ENCODE measurements at regions not wholly inside any gene's neighbourhood (a gene's known extent, or its start where the extent isn't known, plus 50 kb on each side); places are given as distances from the start of the nearest gene placed in this dataset.

DNA sequence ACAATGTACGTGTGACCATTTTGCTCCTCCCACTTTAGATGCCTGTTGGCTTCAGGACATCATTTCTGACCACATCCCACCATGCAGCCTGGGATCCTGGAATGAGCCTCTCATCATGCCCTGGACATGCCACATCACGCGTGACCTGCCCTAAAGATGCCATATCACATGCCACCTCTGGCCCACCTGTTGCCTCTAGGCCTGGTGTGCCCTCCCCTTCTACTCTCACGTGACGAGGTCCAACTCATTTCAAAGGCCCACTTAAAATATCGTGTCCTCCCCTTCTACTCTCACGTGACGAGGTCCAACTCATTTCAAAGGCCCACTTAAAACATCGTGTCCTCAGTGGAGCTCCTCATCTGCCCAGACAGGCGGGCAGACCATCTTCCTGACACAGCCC lies 254.9 kb downstream of the TEX36 start:
- TF ChIP-seq, protein P1, sequence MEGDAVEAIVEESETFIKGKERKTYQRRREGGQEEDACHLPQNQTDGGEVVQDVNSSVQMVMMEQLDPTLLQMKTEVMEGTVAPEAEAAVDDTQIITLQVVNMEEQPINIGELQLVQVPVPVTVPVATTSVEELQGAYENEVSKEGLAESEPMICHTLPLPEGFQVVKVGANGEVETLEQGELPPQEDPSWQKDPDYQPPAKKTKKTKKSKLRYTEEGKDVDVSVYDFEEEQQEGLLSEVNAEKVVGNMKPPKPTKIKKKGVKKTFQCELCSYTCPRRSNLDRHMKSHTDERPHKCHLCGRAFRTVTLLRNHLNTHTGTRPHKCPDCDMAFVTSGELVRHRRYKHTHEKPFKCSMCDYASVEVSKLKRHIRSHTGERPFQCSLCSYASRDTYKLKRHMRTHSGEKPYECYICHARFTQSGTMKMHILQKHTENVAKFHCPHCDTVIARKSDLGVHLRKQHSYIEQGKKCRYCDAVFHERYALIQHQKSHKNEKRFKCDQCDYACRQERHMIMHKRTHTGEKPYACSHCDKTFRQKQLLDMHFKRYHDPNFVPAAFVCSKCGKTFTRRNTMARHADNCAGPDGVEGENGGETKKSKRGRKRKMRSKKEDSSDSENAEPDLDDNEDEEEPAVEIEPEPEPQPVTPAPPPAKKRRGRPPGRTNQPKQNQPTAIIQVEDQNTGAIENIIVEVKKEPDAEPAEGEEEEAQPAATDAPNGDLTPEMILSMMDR (IDR thresholded peaks at IDR 0.05; ENCODE audit: unreplicated experiment in 3 of 3), result no peak
- Mint-ChIP-seq H3K9me3 (peaks cover 10% of the 10 kb centered on the region), H3K27me3 (ENCODE audit: low read depth) (peaks cover 16% of the 10 kb centered on the region), H3K36me3 (ENCODE audit: low read depth) (peaks cover 4% of the 10 kb centered on the region), H3K4me3 (no peak overlapping the region), H3K27ac (no peak overlapping the region), H3K4me1 (no peaks in the 10 kb centered on the region)

DNA sequence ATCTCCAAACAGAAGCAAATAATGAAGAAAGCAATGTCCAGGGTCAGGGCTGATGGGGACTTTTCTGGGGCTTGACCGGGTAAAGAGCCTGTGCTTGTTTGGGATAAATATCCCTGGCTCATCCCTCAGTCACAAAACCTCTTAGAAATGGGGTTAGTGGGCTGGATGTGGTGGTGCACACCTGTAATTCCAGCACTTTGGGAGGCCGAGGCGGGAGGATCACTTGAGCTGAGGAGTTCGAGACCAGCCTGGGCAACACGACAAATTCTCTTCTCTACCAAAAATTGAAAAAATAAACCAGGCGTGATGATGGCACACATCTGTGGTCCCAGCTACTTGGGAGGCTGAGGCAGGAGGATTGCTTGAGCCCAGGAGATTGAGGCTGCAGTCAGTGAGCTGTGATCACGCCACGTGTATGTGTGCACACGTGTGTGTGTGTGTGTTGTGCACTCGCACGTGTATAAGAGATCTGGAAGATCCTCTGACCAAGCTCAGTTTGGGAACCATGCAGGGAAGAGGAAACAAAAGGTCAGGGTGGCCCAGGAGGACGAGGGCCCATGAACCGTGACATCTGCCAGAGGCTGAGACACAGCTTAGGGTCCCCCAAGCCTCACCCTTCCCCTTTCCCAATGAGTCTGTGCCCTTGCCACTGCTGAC lies 258.6 kb downstream of the TEX36 start:
- H3K27ac Mint-ChIP-seq, result no peak overlapping the region
- H3K36me3 Mint-ChIP-seq (ENCODE audit: low read depth), result no peaks in the 10 kb centered on the region
- H3K4me1 Mint-ChIP-seq, result no peaks in the 10 kb centered on the region
- no peak overlapping the region for H3K4me3 Mint-ChIP-seq
- TF ChIP-seq, protein P1 (IDR thresholded peaks at IDR 0.05; ENCODE audit: unreplicated experiment in 3 of 3), result no peak
- H3K9me3 Mint-ChIP-seq, result no peaks in the 10 kb centered on the region
- peaks cover 17% of the 10 kb centered on the region for H3K27me3 Mint-ChIP-seq (ENCODE audit: low read depth)

DNA sequence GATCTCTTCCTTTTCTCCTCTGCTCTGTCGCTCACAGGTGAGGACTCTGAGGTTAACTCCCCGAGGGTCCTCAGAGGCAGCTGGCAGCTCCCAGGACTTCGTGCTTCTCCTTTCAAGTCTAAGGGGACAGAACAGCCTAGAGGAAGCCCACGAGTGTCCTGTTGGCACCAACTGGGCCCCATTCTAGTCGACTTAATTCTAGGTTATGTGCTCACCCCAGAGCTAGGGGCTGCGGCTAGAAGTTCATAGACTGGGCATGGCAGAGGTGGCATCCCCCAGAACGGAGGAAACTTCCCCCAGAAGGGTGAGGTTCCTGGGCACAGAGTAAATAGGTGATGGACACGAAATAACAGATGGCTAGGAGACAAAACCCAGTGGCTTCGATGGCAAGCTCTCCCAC lies 259.4 kb downstream of the TEX36 start:
- Mint-ChIP-seq H3K4me1 (no peaks in the 10 kb centered on the region), H3K27ac (no peak overlapping the region), H3K27me3 (ENCODE audit: low read depth) (peaks cover 19% of the 10 kb centered on the region), H3K4me3 (no peak overlapping the region), H3K9me3 (no peaks in the 10 kb centered on the region), H3K36me3 (ENCODE audit: low read depth) (no peaks in the 10 kb centered on the region)
- TF ChIP-seq, protein P1 (IDR thresholded peaks at IDR 0.05; ENCODE audit: unreplicated experiment in 3 of 3), result no peak

DNA sequence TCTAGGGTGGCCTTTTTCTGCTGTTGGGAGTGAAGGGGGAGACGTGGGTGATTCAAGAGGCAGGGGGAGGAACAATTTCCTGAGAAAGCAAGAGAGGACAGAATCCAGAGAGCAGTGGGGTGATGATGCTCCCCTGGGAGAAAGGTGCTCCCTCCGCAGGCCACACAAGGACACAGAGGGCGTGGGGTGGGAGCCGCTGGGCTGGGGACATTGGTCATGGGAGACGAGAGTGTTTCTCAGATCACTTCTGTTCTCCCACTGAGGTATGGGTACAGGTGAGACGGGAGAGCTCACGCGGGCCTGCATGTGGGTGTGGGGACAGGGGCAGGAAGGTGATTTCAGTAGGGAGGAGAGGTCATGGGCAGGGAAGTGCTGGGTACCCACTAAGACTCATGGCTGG lies 259.5 kb upstream of the CTBP2 start:
- TF ChIP-seq, protein P1 (IDR thresholded peaks at IDR 0.05; ENCODE audit: unreplicated experiment in 3 of 3), result no peak
- Mint-ChIP-seq H3K27me3 (ENCODE audit: low read depth) (peaks cover 22% of the 10 kb centered on the region), H3K4me3 (no peak overlapping the region), H3K4me1 (no peaks in the 10 kb centered on the region), H3K9me3 (no peaks in the 10 kb centered on the region), H3K36me3 (ENCODE audit: low read depth) (no peaks in the 10 kb centered on the region), H3K27ac (no peak overlapping the region)

DNA sequence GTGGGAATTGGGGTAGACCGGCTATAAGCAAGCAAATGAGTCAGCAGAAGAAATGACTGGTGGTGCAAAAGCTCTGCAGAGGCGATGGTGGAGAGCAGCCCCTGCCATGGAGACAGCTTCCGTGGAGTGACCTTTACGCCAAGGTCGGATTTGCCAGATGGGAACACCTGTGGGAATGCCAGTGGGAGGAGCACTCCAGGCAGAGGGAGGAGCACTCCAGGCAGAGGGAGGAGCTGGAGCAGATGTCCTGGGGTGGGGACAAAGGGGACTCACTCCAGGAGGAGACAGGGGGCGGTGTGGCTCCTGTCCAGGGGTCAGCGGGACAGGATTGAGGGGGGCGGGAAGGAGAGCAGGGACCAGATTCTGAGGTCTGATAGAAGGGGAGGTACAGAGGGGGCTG lies 258.8 kb upstream of the CTBP2 start:
- H3K36me3 Mint-ChIP-seq (ENCODE audit: low read depth), result no peaks in the 10 kb centered on the region
- no peaks in the 10 kb centered on the region for H3K4me1 Mint-ChIP-seq
- no peak overlapping the region for H3K27ac Mint-ChIP-seq
- peaks cover 16% of the 10 kb centered on the region for H3K27me3 Mint-ChIP-seq (ENCODE audit: low read depth)
- no peak overlapping the region for H3K4me3 Mint-ChIP-seq
- no peaks in the 10 kb centered on the region for H3K9me3 Mint-ChIP-seq
- TF ChIP-seq, protein P1 (IDR thresholded peaks at IDR 0.05; ENCODE audit: unreplicated experiment in 3 of 3), result no peak

DNA sequence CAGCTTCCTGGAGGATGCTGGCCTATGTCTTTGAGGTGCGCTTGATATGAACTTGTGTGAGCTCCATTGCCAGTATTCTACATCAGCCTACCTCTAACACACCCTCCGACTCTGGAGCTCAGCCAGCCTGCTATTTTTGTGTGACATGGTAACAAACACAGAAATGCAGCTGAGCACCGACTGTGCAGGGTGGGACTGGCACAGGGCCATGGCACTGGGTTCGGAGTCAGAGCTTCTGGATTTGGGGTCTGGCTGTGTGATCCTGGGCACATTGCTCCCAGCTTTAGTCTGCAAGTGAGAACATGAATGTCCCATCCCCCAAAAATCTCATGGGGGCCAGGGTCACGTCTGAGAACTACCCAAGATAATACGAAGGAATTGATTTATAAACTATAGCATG lies 257.2 kb upstream of the CTBP2 start:
- Mint-ChIP-seq H3K27me3 (ENCODE audit: low read depth) (peaks cover 14% of the 10 kb centered on the region), H3K4me3 (no peak overlapping the region), H3K27ac (no peak overlapping the region), H3K9me3 (no peaks in the 10 kb centered on the region), H3K4me1 (no peaks in the 10 kb centered on the region), H3K36me3 (ENCODE audit: low read depth) (no peaks in the 10 kb centered on the region)
- TF ChIP-seq, protein P1 (IDR thresholded peaks at IDR 0.05; ENCODE audit: unreplicated experiment in 3 of 3), result no peak

Measured in nephron (organoid).